OCI-LY7 (cell line): ENCODE measurements at regions not wholly inside any gene's neighbourhood (a gene's known extent, or its start where the extent isn't known, plus 50 kb on each side); places are given as distances from the start of the nearest gene placed in this dataset.

Source experiments
- BruUV-seq: library from RNA; stranded (reverse); fragments of 400-500 nt; replicated peaks from 2 replicates; lab custom pipeline; 2021; lab: Mats Ljungman, UMichigan
- CTCF ChIA-PET: fragments of 300-600 bp; sonication (Branson Sonifier 250); formaldehyde crosslinking; loops from one replicate; lab custom pipeline; 2022; ENCODE audit warnings: antibody characterized with exemption; ENCODE audit not compliant: unreplicated experiment; lab: Charles Lee
- POLR2A ChIA-PET: fragments of 300-600 bp; sonication (Branson Sonifier 250); formaldehyde crosslinking; loops from one replicate; lab custom pipeline; 2022; ENCODE audit warnings: antibody characterized with exemption; lab: Charles Lee
- DNase-seq: peaks from one replicate; pipeline ENCODE4 v3.0.0-alpha.2; 2015; ENCODE audit warnings: low spot score
- H2AFZ ChIP-seq: fragments of 200-600 bp; sonication (generic), shearing (Covaris generic); 2 replicates; pipeline ENCODE4 v1.6.1; 2014; ENCODE audit warnings: mild to moderate bottlenecking, antibody characterized with exemption, low read length, moderate library complexity
- H3K27ac ChIP-seq: fragments of 200-600 bp; sonication (generic); 2 replicates; pipeline ENCODE4 v1.5.1; 2014; ENCODE audit warnings: mixed run types, low read depth, mild to moderate bottlenecking, moderate library complexity, low read length, inconsistent platforms; ENCODE audit not compliant: poor library complexity, severe bottlenecking
- H3K36me3 ChIP-seq: fragments of 200-600 bp; sonication (generic); 2 replicates; pipeline ENCODE4 v1.6.1; 2014; ENCODE audit warnings: mild to moderate bottlenecking, antibody characterized with exemption, low read length, moderate library complexity, mixed read lengths; ENCODE audit not compliant: insufficient read depth
- H3K4me1 ChIP-seq: fragments of 200-600 bp; sonication (generic); 2 replicates; pipeline ENCODE4 v1.5.1; 2014; ENCODE audit warnings: mild to moderate bottlenecking, low read length; ENCODE audit not compliant: insufficient read depth, poor library complexity, severe bottlenecking
- H3K4me2 ChIP-seq: fragments of 200-600 bp; sonication (generic); 2 replicates; pipeline ENCODE4 v1.6.1; 2014; ENCODE audit warnings: mild to moderate bottlenecking, low read length
- H3K4me3 ChIP-seq: fragments of 200-600 bp; sonication (generic); 2 replicates; pipeline ENCODE4 v1.5.1; 2014; ENCODE audit warnings: mild to moderate bottlenecking, low read depth, low read length; ENCODE audit not compliant: poor library complexity, severe bottlenecking
- H3K79me2 ChIP-seq: fragments of 200-600 bp; sonication (generic); 2 replicates; pipeline ENCODE4 v1.6.1; 2016; ENCODE audit warnings: low read depth, mild to moderate bottlenecking, low read length, moderate library complexity, mixed read lengths; ENCODE audit not compliant: insufficient read depth
- H3K9me2 ChIP-seq: fragments of 200-600 bp; sonication (generic); 2 replicates; pipeline ENCODE4 v1.6.1; 2016; ENCODE audit warnings: mild to moderate bottlenecking, low read length, mixed read lengths; ENCODE audit not compliant: insufficient read depth
- H3K9me3 ChIP-seq: fragments of 200-600 bp; sonication (generic); 2 replicates; pipeline ENCODE4 v1.6.1; 2014; ENCODE audit warnings: mild to moderate bottlenecking, mixed run types, low read length, mixed read lengths
- H4K20me1 ChIP-seq: fragments of 200-600 bp; sonication (generic); 2 replicates; pipeline ENCODE4 v1.6.1; 2014; ENCODE audit warnings: mild to moderate bottlenecking, antibody characterized with exemption, low read length, moderate library complexity, mixed read lengths; ENCODE audit not compliant: insufficient read depth
- EZH2phosphoT487 ChIP-seq: fragments of 200-600 bp; sonication (generic); IDR thresholded peaks from 2 replicates; pipeline ENCODE4 v1.6.1; 2018; ENCODE audit warnings: low read depth, borderline replicate concordance, mild to moderate bottlenecking, mixed run types, antibody characterized with exemption, low read length, moderate library complexity, mixed read lengths
- intact Hi-C: fragments of 100-400 bp; cut with micrococcal nuclease; formaldehyde crosslinking; loops from one replicate; pipeline ENCODE4 v1.10.0; 2022; ENCODE audit not compliant: unreplicated experiment
- TF ChIP-seq, protein P1 (sequence below): fragments of 200-600 bp; sonication (generic); conservative IDR thresholded peaks from 2 replicates; pipeline ENCODE4 v1.5.1; 2014; ENCODE audit warnings: mild to moderate bottlenecking, antibody characterized with exemption, low read length, moderate library complexity, mixed read lengths

DNA sequence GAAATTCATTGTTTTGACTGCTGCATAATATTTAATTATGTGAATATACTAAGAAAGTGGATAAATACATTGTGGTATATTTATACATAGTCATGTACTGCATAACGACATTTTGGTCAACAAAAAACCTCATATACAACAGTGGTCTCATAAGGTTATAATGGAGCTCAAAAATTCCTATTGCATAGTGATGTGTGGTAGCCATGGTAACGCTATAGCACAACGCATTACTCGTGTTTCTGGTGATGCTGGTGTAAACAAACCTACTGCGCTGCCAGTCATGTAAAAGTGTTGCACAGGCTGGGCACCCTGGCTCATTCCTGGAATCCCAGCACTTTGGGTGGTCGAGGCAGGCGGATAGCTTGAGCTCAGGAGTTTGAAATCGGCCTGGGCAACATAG lies 52.6 kb upstream of the NHLH2 start:
- no peak for DNase-seq
- TF ChIP-seq, protein P1, sequence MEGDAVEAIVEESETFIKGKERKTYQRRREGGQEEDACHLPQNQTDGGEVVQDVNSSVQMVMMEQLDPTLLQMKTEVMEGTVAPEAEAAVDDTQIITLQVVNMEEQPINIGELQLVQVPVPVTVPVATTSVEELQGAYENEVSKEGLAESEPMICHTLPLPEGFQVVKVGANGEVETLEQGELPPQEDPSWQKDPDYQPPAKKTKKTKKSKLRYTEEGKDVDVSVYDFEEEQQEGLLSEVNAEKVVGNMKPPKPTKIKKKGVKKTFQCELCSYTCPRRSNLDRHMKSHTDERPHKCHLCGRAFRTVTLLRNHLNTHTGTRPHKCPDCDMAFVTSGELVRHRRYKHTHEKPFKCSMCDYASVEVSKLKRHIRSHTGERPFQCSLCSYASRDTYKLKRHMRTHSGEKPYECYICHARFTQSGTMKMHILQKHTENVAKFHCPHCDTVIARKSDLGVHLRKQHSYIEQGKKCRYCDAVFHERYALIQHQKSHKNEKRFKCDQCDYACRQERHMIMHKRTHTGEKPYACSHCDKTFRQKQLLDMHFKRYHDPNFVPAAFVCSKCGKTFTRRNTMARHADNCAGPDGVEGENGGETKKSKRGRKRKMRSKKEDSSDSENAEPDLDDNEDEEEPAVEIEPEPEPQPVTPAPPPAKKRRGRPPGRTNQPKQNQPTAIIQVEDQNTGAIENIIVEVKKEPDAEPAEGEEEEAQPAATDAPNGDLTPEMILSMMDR = no peak
- TF ChIP-seq EZH2phosphoT487 = no peak
- no peak overlapping the region for H3K4me2 ChIP-seq
- ChIA-PET CTCF (no interaction called here), POLR2A (interaction anchor here (0.7 to 1.2 kb wide), 4 partner anchors 10 to 103 kb away, joined by 3 to 4 read pairs (median 4); no protein-coding TSS in a partner anchor)
- no peak overlapping the region for H3K4me3 ChIP-seq
- intact Hi-C loops = no loop called here
- H3K27ac ChIP-seq = no peak overlapping the region
- H3K9me2 ChIP-seq = no peaks in the 10 kb centered on the region
- no peaks in the 10 kb centered on the region for H3K36me3 ChIP-seq
- H3K4me1 ChIP-seq = no peaks in the 10 kb centered on the region
- no peak overlapping the region for H2AFZ ChIP-seq
- BruUV-seq = no TSS peak
- H3K9me3 ChIP-seq = no peaks in the 10 kb centered on the region
- no peaks in the 10 kb centered on the region for H4K20me1 ChIP-seq
- no peaks in the 10 kb centered on the region for H3K79me2 ChIP-seq

DNA sequence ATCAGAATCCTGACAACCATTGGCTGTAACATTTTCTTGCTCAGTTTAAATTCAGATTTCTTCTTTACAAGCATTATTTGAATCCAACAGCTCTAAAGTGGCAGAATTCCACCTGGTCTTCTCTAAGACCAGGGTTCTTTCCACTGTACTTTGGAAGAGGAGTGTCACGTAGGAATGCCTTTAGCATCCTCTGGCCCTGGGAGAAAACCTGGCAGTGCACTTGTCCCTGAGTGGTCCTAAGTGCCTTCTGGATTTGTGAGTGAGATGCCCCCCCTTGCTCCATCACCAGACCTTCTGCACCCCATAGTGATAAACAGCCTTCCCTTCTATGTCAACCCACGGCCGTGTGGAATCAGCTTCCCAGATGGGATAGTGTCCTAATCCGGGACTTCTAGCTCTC lies 57.1 kb upstream of the NHLH2 start:
- no peaks in the 10 kb centered on the region for H3K9me3 ChIP-seq
- no peak overlapping the region for H3K4me3 ChIP-seq
- no peaks in the 10 kb centered on the region for H3K79me2 ChIP-seq
- H2AFZ ChIP-seq = no peak overlapping the region
- H3K4me1 ChIP-seq = no peaks in the 10 kb centered on the region
- DNase-seq = no peak
- no peaks in the 10 kb centered on the region for H3K9me2 ChIP-seq
- ChIA-PET CTCF (no interaction called here), POLR2A (interaction anchor here (0.7 kb wide), 1 partner anchor 26 kb away, joined by 7 read pairs; no protein-coding TSS in a partner anchor)
- H4K20me1 ChIP-seq = no peaks in the 10 kb centered on the region
- BruUV-seq = no TSS peak
- H3K36me3 ChIP-seq = no peaks in the 10 kb centered on the region
- intact Hi-C loops = no loop called here
- H3K27ac ChIP-seq = no peak overlapping the region
- TF ChIP-seq, protein P1 = no peak
- TF ChIP-seq EZH2phosphoT487 = no peak
- H3K4me2 ChIP-seq = no peak overlapping the region

DNA sequence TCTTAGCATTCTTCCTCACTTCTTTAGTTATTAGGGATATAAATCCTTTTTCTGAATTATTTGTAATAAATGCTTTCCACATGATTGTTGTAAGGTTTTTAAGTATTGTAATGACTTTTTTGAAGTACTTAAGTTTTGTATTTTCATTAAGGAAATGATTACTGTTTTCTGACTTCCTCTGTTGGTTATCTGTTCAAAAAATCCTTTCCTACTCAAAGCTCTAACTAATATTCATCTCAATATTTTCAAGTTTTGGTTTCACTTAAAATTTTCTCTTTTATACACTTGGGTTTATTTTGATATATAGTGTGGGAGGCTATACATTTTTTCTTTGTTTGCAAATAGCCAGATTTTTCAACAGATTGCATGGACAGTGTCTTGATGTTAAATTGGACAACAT lies 59.9 kb upstream of the NHLH2 start:
- Histone ChIP-seq H3K9me3 (no peaks in the 10 kb centered on the region), H3K4me1 (no peaks in the 10 kb centered on the region), H3K36me3 (no peaks in the 10 kb centered on the region), H2AFZ (no peak overlapping the region), H3K9me2 (no peaks in the 10 kb centered on the region), H3K27ac (no peak overlapping the region), H3K4me2 (no peak overlapping the region), H3K4me3 (no peak overlapping the region), H3K79me2 (no peaks in the 10 kb centered on the region), H4K20me1 (no peaks in the 10 kb centered on the region)
- TF ChIP-seq, protein P1 = no peak
- no peak for TF ChIP-seq EZH2phosphoT487
- DNase-seq = no peak
- intact Hi-C loops = no loop called here
- POLR2A ChIA-PET = no interaction called here
- CTCF ChIA-PET = no interaction called here
- no TSS peak for BruUV-seq
